Breast epithelium (tissue), 3 donors: ENCODE measurements at regions not wholly inside any gene's neighbourhood (a gene's known extent, or its start where the extent isn't known, plus 50 kb on each side); places are given as distances from the start of the nearest gene placed in this dataset.

Experiments used
- CTCF ChIP-seq, 3 donors: fragments of 450-650 bp; IDR thresholded peaks; one replicate each; pipeline ENCODE4 v1.5.1; 2016 to 2017; ENCODE audit warnings: antibody characterized with exemption in 3 of 3, mild to moderate bottlenecking in 3 of 3, moderate library complexity in 3 of 3
- POLR2A ChIP-seq: fragments of 450-650 bp; IDR thresholded peaks from one replicate; pipeline ENCODE4 v1.6.1; 2016; ENCODE audit warnings: antibody characterized with exemption, mild to moderate bottlenecking, moderate library complexity

- TF ChIP-seq CTCF (IDR thresholded peaks at IDR 0.05) (no peak), POLR2A (no peak)
Measured at GRCh38 chr10:56181607-56182006, 179.5 kb downstream of the ZWINT start.
